ENCODE measurements at regions not wholly inside any gene's neighbourhood (a gene's known extent, or its start where the extent isn't known, plus 50 kb on each side); places are given as distances from the start of the nearest gene placed in this dataset.

DNA sequence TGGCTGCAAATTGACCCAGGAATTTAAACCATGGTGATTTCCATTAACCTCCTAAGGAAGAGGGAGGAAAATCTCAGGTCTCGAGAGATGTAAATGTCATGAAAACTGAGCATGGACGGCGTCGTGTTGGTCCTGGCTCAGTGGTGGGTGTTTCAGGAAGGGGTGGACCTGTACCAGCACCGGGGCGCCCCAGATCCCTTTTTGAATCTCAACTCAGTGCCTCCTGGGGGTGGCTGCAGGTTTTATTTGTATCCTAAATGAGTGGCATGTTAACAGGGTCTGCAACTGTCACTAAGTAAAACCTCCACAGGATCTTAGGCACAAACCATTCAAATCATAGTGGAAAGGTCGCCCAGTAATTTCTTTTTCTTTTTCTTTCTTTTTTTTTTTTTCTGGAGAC, 101.3 kb downstream of the ASCL4 start:
- TF ChIP-seq, protein P1, sequence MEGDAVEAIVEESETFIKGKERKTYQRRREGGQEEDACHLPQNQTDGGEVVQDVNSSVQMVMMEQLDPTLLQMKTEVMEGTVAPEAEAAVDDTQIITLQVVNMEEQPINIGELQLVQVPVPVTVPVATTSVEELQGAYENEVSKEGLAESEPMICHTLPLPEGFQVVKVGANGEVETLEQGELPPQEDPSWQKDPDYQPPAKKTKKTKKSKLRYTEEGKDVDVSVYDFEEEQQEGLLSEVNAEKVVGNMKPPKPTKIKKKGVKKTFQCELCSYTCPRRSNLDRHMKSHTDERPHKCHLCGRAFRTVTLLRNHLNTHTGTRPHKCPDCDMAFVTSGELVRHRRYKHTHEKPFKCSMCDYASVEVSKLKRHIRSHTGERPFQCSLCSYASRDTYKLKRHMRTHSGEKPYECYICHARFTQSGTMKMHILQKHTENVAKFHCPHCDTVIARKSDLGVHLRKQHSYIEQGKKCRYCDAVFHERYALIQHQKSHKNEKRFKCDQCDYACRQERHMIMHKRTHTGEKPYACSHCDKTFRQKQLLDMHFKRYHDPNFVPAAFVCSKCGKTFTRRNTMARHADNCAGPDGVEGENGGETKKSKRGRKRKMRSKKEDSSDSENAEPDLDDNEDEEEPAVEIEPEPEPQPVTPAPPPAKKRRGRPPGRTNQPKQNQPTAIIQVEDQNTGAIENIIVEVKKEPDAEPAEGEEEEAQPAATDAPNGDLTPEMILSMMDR (IDR thresholded peaks at IDR 0.05): no peak
- TF ChIP-seq POLR2A (IDR thresholded peaks at IDR 0.05): no peak

Measured in right lobe of liver (tissue), 4 donors.